GM10266 (cell line): ENCODE measurements at regions not wholly inside any gene's neighbourhood (a gene's known extent, or its start where the extent isn't known, plus 50 kb on each side); places are given as distances from the start of the nearest gene placed in this dataset.

ENCODE experiments used
- DNase-seq: peaks from one replicate; pipeline ENCODE4 v3.0.0; 2012; ENCODE audit errors: extremely low spot score
- TF ChIP-seq, protein P1 (sequence below): IDR thresholded peaks from 2 replicates; pipeline ENCODE4 v1.5.1; 2012; ENCODE audit warnings: mild to moderate bottlenecking, low read depth; ENCODE audit not compliant: control insufficient read depth, insufficient read depth; ENCODE audit errors: missing control alignments

DNA sequence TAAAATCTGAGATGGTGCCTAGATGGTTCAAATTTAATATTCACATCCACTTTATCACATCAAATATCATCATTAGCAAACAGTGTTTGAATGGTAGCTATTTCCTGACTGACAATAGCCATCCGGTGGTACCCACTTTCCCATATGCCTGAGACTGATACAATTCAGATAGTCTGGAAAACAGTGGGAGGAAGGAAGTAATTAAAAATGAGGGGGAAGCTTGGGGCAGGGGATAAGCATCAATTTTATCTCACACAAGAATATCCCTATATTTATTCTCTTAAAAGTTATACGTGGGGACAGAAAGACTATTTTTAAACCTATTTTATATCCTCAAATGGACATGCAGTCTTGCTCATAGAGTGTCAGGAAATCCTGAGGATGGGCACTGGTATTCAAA is 122.5 kb upstream of the GAP43 start:
- no peak for DNase-seq
- TF ChIP-seq, protein P1, sequence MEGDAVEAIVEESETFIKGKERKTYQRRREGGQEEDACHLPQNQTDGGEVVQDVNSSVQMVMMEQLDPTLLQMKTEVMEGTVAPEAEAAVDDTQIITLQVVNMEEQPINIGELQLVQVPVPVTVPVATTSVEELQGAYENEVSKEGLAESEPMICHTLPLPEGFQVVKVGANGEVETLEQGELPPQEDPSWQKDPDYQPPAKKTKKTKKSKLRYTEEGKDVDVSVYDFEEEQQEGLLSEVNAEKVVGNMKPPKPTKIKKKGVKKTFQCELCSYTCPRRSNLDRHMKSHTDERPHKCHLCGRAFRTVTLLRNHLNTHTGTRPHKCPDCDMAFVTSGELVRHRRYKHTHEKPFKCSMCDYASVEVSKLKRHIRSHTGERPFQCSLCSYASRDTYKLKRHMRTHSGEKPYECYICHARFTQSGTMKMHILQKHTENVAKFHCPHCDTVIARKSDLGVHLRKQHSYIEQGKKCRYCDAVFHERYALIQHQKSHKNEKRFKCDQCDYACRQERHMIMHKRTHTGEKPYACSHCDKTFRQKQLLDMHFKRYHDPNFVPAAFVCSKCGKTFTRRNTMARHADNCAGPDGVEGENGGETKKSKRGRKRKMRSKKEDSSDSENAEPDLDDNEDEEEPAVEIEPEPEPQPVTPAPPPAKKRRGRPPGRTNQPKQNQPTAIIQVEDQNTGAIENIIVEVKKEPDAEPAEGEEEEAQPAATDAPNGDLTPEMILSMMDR: no peak

- TF ChIP-seq, protein P1: no peak
- no peak for DNase-seq
These were observed 121.2 kb upstream of the GAP43 start for GRCh38 chr3:115502128-115502527.

GRCh38 chr3:115503394-115503793 is 119.9 kb upstream of the GAP43 start:
- TF ChIP-seq, protein P1: no peak
- no peak for DNase-seq

GRCh38 chr3:115508562-115508961 is 114.7 kb upstream of the GAP43 start:
- no peak for DNase-seq
- TF ChIP-seq, protein P1: no peak

GRCh38 chr3:115512565-115513415 is 110.5 kb upstream of the GAP43 start:
- no peak for DNase-seq
- TF ChIP-seq, protein P1: no peak

DNA sequence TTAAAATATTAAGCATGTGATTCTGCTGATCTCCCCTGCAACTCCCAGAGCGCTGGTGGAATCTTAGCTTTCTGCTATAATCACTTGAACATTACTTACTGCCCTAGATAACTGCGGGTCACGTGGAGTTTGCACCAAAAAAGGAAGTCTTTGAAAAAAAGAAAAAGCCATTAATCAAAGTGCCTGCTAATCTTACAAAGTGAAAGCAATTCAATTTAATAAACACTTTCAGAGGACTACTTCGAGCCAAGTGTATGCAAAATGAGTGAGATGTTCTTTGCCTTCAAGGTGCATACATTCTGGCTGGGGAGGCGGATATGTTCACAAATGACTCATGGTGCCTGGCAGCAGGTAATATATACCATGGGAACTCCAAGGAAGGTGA is 109.9 kb upstream of the GAP43 start:
- TF ChIP-seq, protein P1: no peak
- no peak for DNase-seq

DNA sequence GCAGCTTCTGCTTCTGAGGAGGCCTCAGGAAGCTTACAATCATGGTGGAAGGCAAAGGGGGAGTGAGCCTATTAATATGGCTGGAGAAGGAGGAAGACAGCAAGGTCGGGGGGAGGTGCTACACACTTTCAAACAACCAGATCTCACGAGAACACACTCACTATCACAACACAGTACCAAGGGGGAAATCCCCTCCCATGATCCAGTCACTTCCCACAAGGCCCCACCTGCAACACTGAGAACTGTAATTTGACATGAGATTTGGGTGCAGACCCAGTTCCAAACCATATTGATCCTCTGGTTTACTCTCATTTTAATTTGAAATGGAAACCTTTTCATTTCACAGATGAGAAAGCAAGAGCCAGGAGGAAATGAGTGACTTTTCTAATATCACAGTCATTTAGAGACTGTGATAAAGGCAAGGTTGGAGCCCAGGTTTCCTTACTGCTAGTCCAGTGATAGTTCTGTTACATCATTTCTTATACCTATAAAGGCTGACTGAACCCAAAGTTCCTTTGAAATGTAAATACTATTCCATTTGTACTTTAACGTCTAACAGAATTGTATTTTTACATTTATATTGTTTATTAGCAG is 105.8 kb upstream of the GAP43 start:
- DNase-seq: no peak
- TF ChIP-seq, protein P1: no peak
